ENCODE measurements at regions not wholly inside any gene's neighbourhood (a gene's known extent, or its start where the extent isn't known, plus 50 kb on each side); places are given as distances from the start of the nearest gene placed in this dataset.

DNA sequence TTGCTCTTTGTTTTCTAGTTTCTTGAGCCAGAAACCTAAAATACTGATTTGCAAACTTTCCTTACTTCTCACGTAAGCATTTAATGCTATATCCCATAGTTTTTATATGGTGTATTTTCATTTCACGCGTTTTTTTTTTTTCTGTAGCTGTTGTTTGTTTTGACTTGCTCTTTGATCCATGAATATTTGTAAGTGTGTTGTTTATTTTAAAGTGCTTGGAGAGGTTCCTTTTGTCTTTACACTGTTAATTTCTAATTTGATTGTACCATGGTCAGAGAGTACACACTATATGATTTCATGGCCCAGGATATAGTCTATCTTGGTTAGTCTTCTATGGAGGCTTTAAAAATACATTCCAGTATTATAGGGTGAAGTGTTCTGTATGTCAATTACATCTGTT is 84.8 kb upstream of the RNF217 start:
- H3K27me3 Mint-ChIP-seq (ENCODE audit: low read depth, unreplicated experiment), result no peaks in the 10 kb centered on the region
- Histone ChIP-seq H3K79me2 (ENCODE audit: insufficient read depth, low read length) (no peaks in the 10 kb centered on the region), H3K4me1 (ENCODE audit: insufficient read depth, low read length) (peaks cover 4% of the 10 kb centered on the region), H3K27me3 (ENCODE audit: insufficient read depth, low read length) (no peaks in the 10 kb centered on the region), H3K9ac (ENCODE audit: low read length) (no peak overlapping the region), H3K9me3 (ENCODE audit: insufficient read depth, low read depth, low read length) (no peaks in the 10 kb centered on the region), H4K20me1 (ENCODE audit: insufficient read depth, low read length) (no peaks in the 10 kb centered on the region), H3K4me2 (ENCODE audit: low read length) (no peak overlapping the region), H3K4me3 (ENCODE audit: insufficient read depth, low read depth, low read length) (no peak overlapping the region), H3K27ac (ENCODE audit: low read depth, low read length) (no peak overlapping the region), H2AFZ (ENCODE audit: low read depth, low read length) (no peak overlapping the region), H3K36me3 (ENCODE audit: insufficient read depth, low read length) (no peaks in the 10 kb centered on the region)
- no peaks in the 10 kb centered on the region for H3K9me3 Mint-ChIP-seq (ENCODE audit: unreplicated experiment)
- no peak for FAIRE-seq
- H3K27ac Mint-ChIP-seq (ENCODE audit: unreplicated experiment), result no peak overlapping the region
- no peak overlapping the region for H3K4me3 Mint-ChIP-seq (ENCODE audit: unreplicated experiment)
- TF ChIP-seq EZH2 (IDR thresholded peaks at IDR 0.05; ENCODE audit: insufficient read depth, low read length), result no peak
- no peak for TF ChIP-seq CTCF (IDR thresholded peaks at IDR 0.05; ENCODE audit: insufficient read depth, low read depth, low read length)
- H3K4me1 Mint-ChIP-seq (ENCODE audit: low read depth, unreplicated experiment), result peaks cover 14% of the 10 kb centered on the region
- no peaks in the 10 kb centered on the region for H3K36me3 Mint-ChIP-seq (ENCODE audit: low read depth, unreplicated experiment)
- DNase-seq (ENCODE audit: low read depth), result no peak

GRCh38 chr6:124879110-124879991 is 82.9 kb upstream of the RNF217 start:
- Mint-ChIP-seq H3K27me3 (ENCODE audit: low read depth, unreplicated experiment) (no peaks in the 10 kb centered on the region), H3K9me3 (ENCODE audit: unreplicated experiment) (no peaks in the 10 kb centered on the region), H3K36me3 (ENCODE audit: low read depth, unreplicated experiment) (no peaks in the 10 kb centered on the region), H3K27ac (ENCODE audit: unreplicated experiment) (no peak overlapping the region), H3K4me3 (ENCODE audit: unreplicated experiment) (no peak overlapping the region), H3K4me1 (ENCODE audit: low read depth, unreplicated experiment) (peaks cover 15% of the 10 kb centered on the region)
- H2AFZ ChIP-seq (ENCODE audit: low read depth, low read length), result no peak overlapping the region
- H3K36me3 ChIP-seq (ENCODE audit: insufficient read depth, low read length), result no peaks in the 10 kb centered on the region
- H4K20me1 ChIP-seq (ENCODE audit: insufficient read depth, low read length), result no peaks in the 10 kb centered on the region
- no peak for DNase-seq (ENCODE audit: low read depth)
- H3K9ac ChIP-seq (ENCODE audit: low read length), result no peak overlapping the region
- no peak overlapping the region for H3K27ac ChIP-seq (ENCODE audit: low read depth, low read length)
- no peaks in the 10 kb centered on the region for H3K9me3 ChIP-seq (ENCODE audit: insufficient read depth, low read depth, low read length)
- no peaks in the 10 kb centered on the region for H3K79me2 ChIP-seq (ENCODE audit: insufficient read depth, low read length)
- peaks cover 5% of the 10 kb centered on the region for H3K4me1 ChIP-seq (ENCODE audit: insufficient read depth, low read length)
- no peak overlapping the region for H3K4me2 ChIP-seq (ENCODE audit: low read length)
- TF ChIP-seq EZH2 (IDR thresholded peaks at IDR 0.05; ENCODE audit: insufficient read depth, low read length) (no peak), CTCF (IDR thresholded peaks at IDR 0.05; ENCODE audit: insufficient read depth, low read depth, low read length) (no peak)
- no peaks in the 10 kb centered on the region for H3K27me3 ChIP-seq (ENCODE audit: insufficient read depth, low read length)
- no peak overlapping the region for H3K4me3 ChIP-seq (ENCODE audit: insufficient read depth, low read depth, low read length)
- FAIRE-seq, result no peak

DNA sequence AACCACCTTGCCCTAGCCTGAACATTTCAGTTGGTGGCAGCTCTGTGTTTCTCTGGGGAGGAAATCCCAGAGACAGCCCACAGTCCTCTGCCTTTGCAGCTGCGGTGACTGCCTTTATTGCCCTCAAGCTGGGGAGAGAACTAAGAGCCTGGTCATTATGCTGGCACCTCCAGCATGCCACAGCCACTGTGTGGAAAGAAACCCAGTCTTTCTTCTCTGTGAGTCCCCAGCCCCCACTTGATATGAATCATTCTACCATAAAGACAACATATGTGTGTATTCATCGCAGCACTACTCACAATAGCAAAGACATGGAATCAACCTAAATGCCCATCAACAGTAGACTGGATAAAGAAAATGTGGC is 82.3 kb upstream of the RNF217 start:
- H3K9ac ChIP-seq (ENCODE audit: low read length), result no peak overlapping the region
- H3K27ac Mint-ChIP-seq (ENCODE audit: unreplicated experiment), result no peak overlapping the region
- no peaks in the 10 kb centered on the region for H4K20me1 ChIP-seq (ENCODE audit: insufficient read depth, low read length)
- no peaks in the 10 kb centered on the region for H3K9me3 ChIP-seq (ENCODE audit: insufficient read depth, low read depth, low read length)
- H3K27ac ChIP-seq (ENCODE audit: low read depth, low read length), result no peak overlapping the region
- no peak overlapping the region for H2AFZ ChIP-seq (ENCODE audit: low read depth, low read length)
- no peak overlapping the region for H3K4me3 Mint-ChIP-seq (ENCODE audit: unreplicated experiment)
- H3K27me3 ChIP-seq (ENCODE audit: insufficient read depth, low read length), result no peaks in the 10 kb centered on the region
- no peaks in the 10 kb centered on the region for H3K9me3 Mint-ChIP-seq (ENCODE audit: unreplicated experiment)
- H3K4me3 ChIP-seq (ENCODE audit: insufficient read depth, low read depth, low read length), result no peak overlapping the region
- H3K36me3 Mint-ChIP-seq (ENCODE audit: low read depth, unreplicated experiment), result no peaks in the 10 kb centered on the region
- H3K4me1 ChIP-seq (ENCODE audit: insufficient read depth, low read length), result peaks cover 5% of the 10 kb centered on the region
- no peaks in the 10 kb centered on the region for H3K79me2 ChIP-seq (ENCODE audit: insufficient read depth, low read length)
- TF ChIP-seq EZH2 (IDR thresholded peaks at IDR 0.05; ENCODE audit: insufficient read depth, low read length) (no peak), CTCF (IDR thresholded peaks at IDR 0.05; ENCODE audit: insufficient read depth, low read depth, low read length) (no peak)
- peaks cover 11% of the 10 kb centered on the region for H3K4me1 Mint-ChIP-seq (ENCODE audit: low read depth, unreplicated experiment)
- DNase-seq (ENCODE audit: low read depth) (no peak), FAIRE-seq (no peak)
- H3K4me2 ChIP-seq (ENCODE audit: low read length), result no peak overlapping the region
- H3K36me3 ChIP-seq (ENCODE audit: insufficient read depth, low read length), result no peaks in the 10 kb centered on the region
- H3K27me3 Mint-ChIP-seq (ENCODE audit: low read depth, unreplicated experiment), result no peaks in the 10 kb centered on the region
